GM12878 (cell line): ENCODE measurements at regions not wholly inside any gene's neighbourhood (a gene's known extent, or its start where the extent isn't known, plus 50 kb on each side); places are given as distances from the start of the nearest gene placed in this dataset.
A peak's percentile ranks its signal among the peaks of the same experiment; 100 is the strongest.

Experiments used
- ATAC-seq: fragments of 200-7000 bp; cut with Tn5 transposase; 3 replicates; pipeline ENCODE4 v1.9.1; 2020; ENCODE audit warnings: mild to moderate bottlenecking, moderate library complexity
- BruUV-seq: library from RNA; stranded (reverse); fragments of 400-500 nt; replicated peaks from 2 replicates; lab custom pipeline; 2021; lab: Mats Ljungman, UMichigan
- CTCF ChIA-PET: fragments of 300-600 bp; sonication (Branson Sonifier 250); formaldehyde crosslinking; extraction: SDS; loops from one replicate; lab custom pipeline; 2021; ENCODE audit warnings: inconsistent platforms; lab: Yijun Ruan, JAX
- POLR2A ChIA-PET: fragments of 350-600 bp; formaldehyde crosslinking; extraction: SDS; loops from one replicate; lab custom pipeline; 2021; ENCODE audit warnings: inconsistent platforms; lab: Charles Lee
- RAD21 ChIA-PET: fragments of 300-600 bp; sonication (Branson Sonifier 250); formaldehyde crosslinking; loops from one replicate; lab custom pipeline; 2023; ENCODE audit warnings: antibody characterized with exemption; ENCODE audit not compliant: unreplicated experiment; lab: Charles Lee
- SMC1A ChIA-PET: fragments of 300-600 bp; sonication (Branson Sonifier 250); formaldehyde crosslinking; loops from one replicate; lab custom pipeline; 2023; ENCODE audit not compliant: unreplicated experiment, uncharacterized antibody; lab: Charles Lee
- DNase-seq: peaks from one replicate; pipeline ENCODE4 v3.0.0-alpha.2; 2011; ENCODE audit warnings: low read depth, low spot score
- FAIRE-seq: peaks from 3 replicates; lab custom pipeline; 2011; peaks lifted over from hg19 to GRCh38; lab: Jason Lieb, UNC
- H2AFZ ChIP-seq: 2 replicates; pipeline ENCODE4 v1.6.0; 2011; ENCODE audit warnings: low read depth, low read length, control low read depth; ENCODE audit not compliant: control insufficient read depth
- H3K27ac ChIP-seq: 2 replicates; pipeline ENCODE4 v1.5.1; 2011; ENCODE audit warnings: control low read depth; ENCODE audit not compliant: control insufficient read depth, insufficient read depth
- H3K27me3 ChIP-seq, 2 experiments: replicated peaks in 1 of 2; 2 replicates each; pipeline versions ENCODE4 v1.6.0 to v1.6.1; 2011; ENCODE audit warnings: low read length in 1 of 2; ENCODE audit not compliant: control insufficient read depth in 2 of 2, insufficient read depth in 2 of 2
- H3K36me3 ChIP-seq, 2 experiments: 2 replicates each; pipeline ENCODE4 v1.5.1; 2011; ENCODE audit warnings: low read length in 1 of 2; ENCODE audit not compliant: control insufficient read depth in 2 of 2, insufficient read depth in 2 of 2
- H3K4me1 ChIP-seq: 2 replicates; pipeline ENCODE4 v1.6.1; 2011; ENCODE audit warnings: mild to moderate bottlenecking, low read length, moderate library complexity, mixed read lengths; ENCODE audit not compliant: control insufficient read depth, insufficient read depth
- H3K4me2 ChIP-seq: 2 replicates; pipeline ENCODE4 v1.6.0; 2011; ENCODE audit warnings: control low read depth; ENCODE audit not compliant: control insufficient read depth, insufficient read depth
- H3K4me3 ChIP-seq: fragments of 200-600 bp; sonication (generic); 2 replicates; pipeline ENCODE4 v1.5.1; 2016
- H3K79me2 ChIP-seq: 2 replicates; pipeline ENCODE4 v1.6.0; 2011; ENCODE audit warnings: low read length; ENCODE audit not compliant: control insufficient read depth, insufficient read depth
- H3K9ac ChIP-seq: 2 replicates; pipeline ENCODE4 v1.8.0; 2011; ENCODE audit warnings: low read length, control low read depth, mixed read lengths; ENCODE audit not compliant: control insufficient read depth, insufficient read depth
- H3K9me3 ChIP-seq: replicated peaks from 3 replicates; pipeline ENCODE4 v1.5.1; 2011; ENCODE audit warnings: mild to moderate bottlenecking, low read length; ENCODE audit not compliant: control insufficient read depth, insufficient read depth
- H4K20me1 ChIP-seq: 2 replicates; pipeline ENCODE4 v1.6.0; 2011; ENCODE audit not compliant: control insufficient read depth, insufficient read depth
- CBFB ChIP-seq: IDR thresholded peaks from 2 replicates; pipeline ENCODE4 v1.6.1; 2016; ENCODE audit warnings: antibody characterized with exemption, low read depth
- EGR1 ChIP-seq, 2 experiments: IDR thresholded peaks; 1 replicate in 1 of 2; 2 replicates in 1 of 2; pipeline ENCODE4 v1.6.1; 2011 to 2012; ENCODE audit warnings: low read depth in 2 of 2, low read length in 2 of 2, borderline replicate concordance in 1 of 2, mild to moderate bottlenecking in 1 of 2, moderate library complexity in 1 of 2
- FOXK2 ChIP-seq: fragments of 450-650 bp; IDR thresholded peaks from 2 replicates; pipeline ENCODE4 v1.6.1; 2017; ENCODE audit warnings: mild to moderate bottlenecking, moderate library complexity
- MTA2 ChIP-seq: fragments of 450-650 bp; IDR thresholded peaks from 2 replicates; pipeline ENCODE4 v1.6.1; 2016; ENCODE audit warnings: low read depth, mild to moderate bottlenecking, moderate library complexity
- RB1 ChIP-seq: fragments of 450-650 bp; formaldehyde crosslinking; IDR thresholded peaks from 2 replicates; pipeline ENCODE4 v1.6.1; 2017; ENCODE audit warnings: mild to moderate bottlenecking, borderline replicate concordance
- SMAD5 ChIP-seq: IDR thresholded peaks from 2 replicates; pipeline ENCODE4 v1.6.1; 2016; ENCODE audit warnings: antibody characterized with exemption, low read depth
- TCF7 ChIP-seq: IDR thresholded peaks from 2 replicates; pipeline ENCODE4 v1.6.1; 2014; ENCODE audit warnings: antibody characterized with exemption, borderline replicate concordance
- YY1 ChIP-seq: IDR thresholded peaks from 2 replicates; pipeline ENCODE4 v1.6.1; 2011; ENCODE audit warnings: low read depth, mild to moderate bottlenecking, low read length
- ZNF217 ChIP-seq: fragments of 450-650 bp; IDR thresholded peaks from 2 replicates; pipeline ENCODE4 v1.6.1; 2017; ENCODE audit warnings: antibody characterized with exemption, mild to moderate bottlenecking
- WGBS: methylation state at CpG from one replicate; pipeline ENCODE4 v1.1.6; 2016; ENCODE audit warnings: low lambda C conversion rate; ENCODE audit not compliant: insufficient replicate concordance, insufficient coverage; ENCODE audit errors: missing lambda C conversion rate; 5-methylcytosine and 5-hydroxymethylcytosine counted together
- in situ Hi-C: fragments of 300-500 bp; cut with MboI; formaldehyde crosslinking; loops from 9 replicates; pipeline ENCODE4 v1.14.3; 2018; ENCODE audit warnings: mixed read lengths
- intact Hi-C: fragments of 100-400 bp; cut with micrococcal nuclease; formaldehyde crosslinking; loops from one replicate; pipeline ENCODE4 v1.14.2; 2022; ENCODE audit not compliant: unreplicated experiment
- TF ChIP-seq, protein P1 (sequence below): fragments of 450-650 bp; IDR thresholded peaks from 2 replicates; pipeline ENCODE4 v1.6.1; 2017; ENCODE audit warnings: mild to moderate bottlenecking

DNA sequence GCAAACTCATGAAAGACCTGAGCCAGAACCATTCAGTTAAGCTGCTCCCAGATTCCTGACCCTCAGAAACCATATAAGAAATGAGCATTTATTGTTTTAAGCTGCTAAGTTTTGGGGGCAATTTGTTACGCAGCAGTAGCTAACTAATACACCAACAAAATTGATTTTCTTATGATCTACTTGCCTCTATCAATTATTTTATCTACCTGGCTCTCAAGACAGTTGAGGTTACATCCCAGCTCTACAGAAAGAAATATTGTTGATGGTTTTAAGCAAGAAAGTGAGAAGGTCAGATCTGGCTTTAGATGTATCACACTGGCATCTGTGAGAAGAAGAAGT is 103.1 kb upstream of the MDM1 start:
- 95% methylated on average over 1 of the region's 1 CpG for WGBS
- no peaks in the 10 kb centered on the region for H3K4me1 ChIP-seq
- H4K20me1 ChIP-seq: no peaks in the 10 kb centered on the region
- no peak overlapping the region for H3K27ac ChIP-seq
- in situ Hi-C loops: no loop called here
- no peaks in the 10 kb centered on the region for H3K36me3 ChIP-seq
- FAIRE-seq (no peak), ATAC-seq (no peak)
- ChIA-PET POLR2A (interaction anchor here (0.7 to 2.1 kb wide), 4 partner anchors 14 to 48 kb away, joined by 3 to 8 read pairs (median 3); no protein-coding TSS in a partner anchor), CTCF (interaction anchor here (0.7 to 1.7 kb wide), 9 partner anchors 10 to 311 kb away, joined by 3 to 5 read pairs (median 3); no protein-coding TSS in a partner anchor), SMC1A (interaction anchor here (0.6 to 10.7 kb wide), 14 partner anchors 10 to 230 kb away, joined by 3 to 153 read pairs (median 9); no protein-coding TSS in a partner anchor), RAD21 (interaction anchor here (0.7 to 2.1 kb wide), 5 partner anchors 12 to 195 kb away, joined by 3 to 5 read pairs (median 4); no protein-coding TSS in a partner anchor)
- H3K27me3 ChIP-seq: no peaks in the 10 kb centered on the region
- BruUV-seq: no TSS peak
- H2AFZ ChIP-seq: no peak overlapping the region
- no peak overlapping the region for H3K4me2 ChIP-seq
- H3K4me3 ChIP-seq: no peak overlapping the region
- TF ChIP-seq TCF7 (no peak), ZNF217 (peak; percentile 54; the same call in 1 of the 2 replicates), FOXK2 (no peak)
- TF ChIP-seq, all 136 proteins: peak for 1
- intact Hi-C loops: no loop called here
- H3K79me2 ChIP-seq: no peaks in the 10 kb centered on the region; the same call in 1 of the 2 replicates
- no peak overlapping the region for H3K9ac ChIP-seq
- peaks cover 7% of the 10 kb centered on the region; the same call in 2 of the 3 replicates for H3K9me3 ChIP-seq
- no peak for DNase-seq

DNA sequence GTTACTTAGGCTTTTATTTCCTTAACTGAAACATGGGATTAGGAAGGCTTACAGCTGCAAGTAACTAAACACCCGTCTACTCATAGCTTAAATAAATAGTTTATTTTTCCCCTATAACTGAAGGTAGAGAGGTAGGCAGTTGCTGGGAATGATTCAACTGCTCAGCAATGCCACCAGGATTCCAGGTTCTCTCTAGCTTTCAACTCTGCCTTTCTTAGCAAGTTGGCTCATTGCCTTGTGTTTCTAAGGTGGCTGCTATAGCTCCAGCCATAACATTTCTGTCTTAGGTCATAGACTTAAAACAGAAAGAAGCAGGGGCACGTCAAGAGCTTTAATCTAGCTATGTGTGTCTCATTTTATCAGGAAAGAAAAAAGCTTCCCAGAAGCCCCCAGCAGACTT is 103.7 kb upstream of the MDM1 start:
- Histone ChIP-seq H4K20me1 (no peaks in the 10 kb centered on the region), H3K4me1 (no peaks in the 10 kb centered on the region), H3K36me3 (no peaks in the 10 kb centered on the region), H3K4me3 (no peak overlapping the region), H3K27ac (no peak overlapping the region), H3K9me3 (peaks cover 7% of the 10 kb centered on the region; the same call in 2 of the 3 replicates), H3K27me3 (no peaks in the 10 kb centered on the region), H3K79me2 (no peaks in the 10 kb centered on the region; the same call in none of the 2 replicates), H3K4me2 (no peak overlapping the region), H2AFZ (no peak overlapping the region), H3K9ac (no peak overlapping the region)
- 97% methylated on average over 2 of the region's 2 CpGs for WGBS
- intact Hi-C loops (no loop called here), in situ Hi-C loops (no loop called here)
- ATAC-seq (no peak), FAIRE-seq (no peak), DNase-seq (no peak)
- RAD21 ChIA-PET: interaction anchor here (0.7 to 2.1 kb wide), 6 partner anchors 11 to 194 kb away, joined by 3 to 6 read pairs (median 4); no protein-coding TSS in a partner anchor
- TF ChIP-seq YY1: no peak
- no peak for TF ChIP-seq RB1
- no peak for TF ChIP-seq EGR1 (IDR thresholded peaks at IDR 0.05; ENCODE audit: borderline replicate concordance in 1 of 2, low read depth in 2 of 2, low read length in 2 of 2)
- no peak for TF ChIP-seq SMAD5
- no peak for TF ChIP-seq CBFB
- TF ChIP-seq, protein P1, sequence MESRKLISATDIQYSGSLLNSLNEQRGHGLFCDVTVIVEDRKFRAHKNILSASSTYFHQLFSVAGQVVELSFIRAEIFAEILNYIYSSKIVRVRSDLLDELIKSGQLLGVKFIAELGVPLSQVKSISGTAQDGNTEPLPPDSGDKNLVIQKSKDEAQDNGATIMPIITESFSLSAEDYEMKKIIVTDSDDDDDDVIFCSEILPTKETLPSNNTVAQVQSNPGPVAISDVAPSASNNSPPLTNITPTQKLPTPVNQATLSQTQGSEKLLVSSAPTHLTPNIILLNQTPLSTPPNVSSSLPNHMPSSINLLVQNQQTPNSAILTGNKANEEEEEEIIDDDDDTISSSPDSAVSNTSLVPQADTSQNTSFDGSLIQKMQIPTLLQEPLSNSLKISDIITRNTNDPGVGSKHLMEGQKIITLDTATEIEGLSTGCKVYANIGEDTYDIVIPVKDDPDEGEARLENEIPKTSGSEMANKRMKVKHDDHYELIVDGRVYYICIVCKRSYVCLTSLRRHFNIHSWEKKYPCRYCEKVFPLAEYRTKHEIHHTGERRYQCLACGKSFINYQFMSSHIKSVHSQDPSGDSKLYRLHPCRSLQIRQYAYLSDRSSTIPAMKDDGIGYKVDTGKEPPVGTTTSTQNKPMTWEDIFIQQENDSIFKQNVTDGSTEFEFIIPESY: no peak
- TF ChIP-seq MTA2: no peak
- BruUV-seq: no TSS peak
- SMC1A ChIA-PET: interaction anchor here (0.6 to 10.7 kb wide), 15 partner anchors 10 to 394 kb away, joined by 3 to 153 read pairs (median 9); no protein-coding TSS in a partner anchor
- CTCF ChIA-PET: interaction anchor here (0.7 to 1.7 kb wide), 8 partner anchors 10 to 312 kb away, joined by 3 to 5 read pairs (median 3); no protein-coding TSS in a partner anchor
- POLR2A ChIA-PET: interaction anchor here (1.0 to 2.1 kb wide), 3 partner anchors 13 to 47 kb away, joined by 3 to 8 read pairs (median 3); no protein-coding TSS in a partner anchor
